ENCODE measurements at regions not wholly inside any gene's neighbourhood (a gene's known extent, or its start where the extent isn't known, plus 50 kb on each side); places are given as distances from the start of the nearest gene placed in this dataset.

- TF ChIP-seq CTCF (conservative IDR thresholded peaks at IDR 0.05) (no peak), ZFX (IDR thresholded peaks at IDR 0.05) (no peak)
Observed at GRCh38 chr4:125131891-125132680, 182.7 kb upstream of the FAT4 start.
